Gastroesophageal sphincter (tissue), 3 donors: ENCODE measurements at regions not wholly inside any gene's neighbourhood (a gene's known extent, or its start where the extent isn't known, plus 50 kb on each side); places are given as distances from the start of the nearest gene placed in this dataset.

Experiments
- CTCF ChIP-seq, 4 experiments: fragments of 200-600 bp in 2 of 4; fragments of 450-650 bp in 2 of 4; sonication (generic) in 1 of 4; IDR thresholded peaks; one replicate each; pipeline ENCODE4 v1.5.1; 2017 to 2019; ENCODE audit warnings: antibody characterized with exemption in 4 of 4, mild to moderate bottlenecking in 2 of 4, moderate library complexity in 2 of 4
- POLR2A ChIP-seq, 2 donors: fragments of 450-650 bp; IDR thresholded peaks; one replicate each; pipeline ENCODE4 v1.6.1; 2017; ENCODE audit warnings: antibody characterized with exemption in 2 of 2, mild to moderate bottlenecking in 2 of 2, moderate library complexity in 1 of 2

DNA sequence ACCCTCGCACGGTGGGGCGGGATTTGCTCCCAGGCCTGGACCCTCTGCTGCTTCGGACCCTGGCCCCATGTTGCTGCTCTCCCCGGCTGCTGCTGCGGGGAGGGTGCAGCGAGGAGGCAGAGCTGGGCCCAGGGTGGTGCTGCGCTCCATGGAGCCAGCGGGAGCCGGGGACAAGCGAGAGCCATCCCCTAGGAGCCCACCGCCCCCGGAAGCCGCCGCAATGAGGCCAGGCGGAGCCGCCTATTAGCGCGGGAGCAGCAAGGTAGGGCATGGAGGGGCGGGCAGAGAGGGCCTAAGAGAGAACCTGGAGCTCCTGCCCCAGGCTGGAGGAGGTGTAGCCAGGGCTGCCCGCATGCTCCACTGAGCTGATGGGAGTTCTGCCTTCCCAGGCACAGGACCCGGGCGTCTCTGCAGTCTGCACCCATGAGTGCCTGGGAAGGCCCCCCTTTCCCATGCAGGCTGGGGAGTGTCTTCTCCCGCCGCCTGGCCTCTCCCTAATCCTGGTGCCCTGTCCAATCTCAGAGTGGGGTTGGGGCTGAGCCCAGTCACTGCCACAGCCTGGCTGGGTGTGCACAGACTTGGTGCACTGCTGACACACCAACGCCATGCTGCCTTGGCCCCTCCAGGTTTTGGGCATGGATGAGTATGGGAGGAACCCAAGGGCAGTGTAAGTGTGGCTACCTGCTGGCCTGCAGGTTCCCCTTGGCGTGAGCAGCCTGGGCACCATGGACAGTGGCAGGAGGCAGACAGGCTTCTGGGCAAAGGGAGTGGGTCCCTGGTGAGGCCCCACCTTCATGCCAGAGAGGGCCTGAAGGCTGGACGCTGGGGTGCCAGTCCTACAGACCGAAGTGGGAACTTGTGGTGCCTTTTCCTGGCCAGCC, 360.6 kb upstream of the MAP3K7 start:
- TF ChIP-seq CTCF (IDR thresholded peaks at IDR 0.05), result no peak
- no peak for TF ChIP-seq POLR2A (IDR thresholded peaks at IDR 0.05)
